Subcutaneous abdominal adipose tissue (tissue), 5 donors: ENCODE measurements at regions not wholly inside any gene's neighbourhood (a gene's known extent, or its start where the extent isn't known, plus 50 kb on each side); places are given as distances from the start of the nearest gene placed in this dataset.
"Not testable (repeated sequence)": the region's sequence is repeated elsewhere in the genome, so short reads cannot be mapped to it uniquely, and the experiment has no call there.

Experiments
- H3K27ac ChIP-seq: one replicate; pipeline ENCODE4 v1.7.0; 2013; ENCODE audit warnings: low read depth, mild to moderate bottlenecking, inconsistent platforms, low read length, moderate library complexity
- H3K27me3 ChIP-seq, 5 donors: one replicate each; pipeline ENCODE4 v1.7.0; 2013; ENCODE audit warnings: low read length in 5 of 5, inconsistent platforms in 1 of 5; ENCODE audit not compliant: control insufficient read depth in 5 of 5, insufficient read depth in 4 of 5
- H3K36me3 ChIP-seq, 5 donors: one replicate each; pipeline ENCODE4 v1.7.0; 2013; ENCODE audit warnings: low read length in 5 of 5; ENCODE audit not compliant: control insufficient read depth in 5 of 5, insufficient read depth in 5 of 5
- H3K4me1 ChIP-seq, 5 donors: one replicate each; pipeline ENCODE4 v1.7.0; 2013; ENCODE audit warnings: low read length in 5 of 5, mild to moderate bottlenecking in 3 of 5, moderate library complexity in 1 of 5; ENCODE audit not compliant: control insufficient read depth in 5 of 5, insufficient read depth in 5 of 5
- H3K4me3 ChIP-seq, 5 donors: one replicate each; pipeline ENCODE4 v1.7.0; 2013; ENCODE audit warnings: low read length in 5 of 5, low read depth in 1 of 5
- H3K9ac ChIP-seq, 5 donors: one replicate each; pipeline ENCODE4 v1.7.0; 2013; ENCODE audit warnings: low read length in 5 of 5, mild to moderate bottlenecking in 4 of 5, moderate library complexity in 3 of 5
- H3K9me3 ChIP-seq, 5 donors: one replicate each; pipeline ENCODE4 v1.7.0; 2013; ENCODE audit warnings: low read length in 5 of 5; ENCODE audit not compliant: control insufficient read depth in 5 of 5
- donor health status: healthy.
- donor health status: healthy.
- donor health status: healthy.
- donor health status: healthy.
- donor health status: healthy.

- Histone ChIP-seq H3K4me3 (no peak overlapping the region), H3K9me3 (peaks cover 0 to 7% (median 5%) of the 10 kb centered on the region in 5 donors), H3K36me3 (no peaks in the 10 kb centered on the region), H3K9ac (no peak overlapping the region), H3K27me3 (no peaks in the 10 kb centered on the region), H3K4me1 (no peaks in the 10 kb centered on the region), H3K27ac (no peak overlapping the region)
Measured at GRCh38 chr4:148642907-148643306, 200.7 kb upstream of the NR3C2 start.

DNA sequence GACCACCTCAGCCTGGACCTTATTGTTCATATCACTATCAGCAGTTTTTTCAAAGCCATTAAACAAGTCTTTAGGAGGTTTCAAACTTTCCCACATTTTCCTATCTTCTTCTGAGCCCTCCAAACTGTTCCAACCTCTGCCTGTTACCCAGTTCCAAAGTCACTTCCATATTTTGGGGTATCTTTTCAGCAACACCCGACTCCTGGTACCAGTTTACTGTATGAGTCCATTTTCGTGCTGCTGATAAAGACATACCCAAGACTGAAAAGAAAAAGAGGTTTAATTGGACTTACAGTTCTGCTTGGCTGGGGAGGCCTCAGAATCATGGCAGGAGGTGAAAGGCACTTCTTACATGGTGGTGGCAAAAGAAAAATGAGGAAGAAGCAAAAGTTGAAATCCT, 195.9 kb upstream of the NR3C2 start:
- H3K27ac ChIP-seq, H3K9ac ChIP-seq, H3K4me3 ChIP-seq, H3K27me3 ChIP-seq, H3K36me3 ChIP-seq, H3K4me1 ChIP-seq: not testable (repeated sequence)
- peaks cover 0 to 17% (median 10%) of the 10 kb centered on the region in 5 donors for H3K9me3 ChIP-seq

DNA sequence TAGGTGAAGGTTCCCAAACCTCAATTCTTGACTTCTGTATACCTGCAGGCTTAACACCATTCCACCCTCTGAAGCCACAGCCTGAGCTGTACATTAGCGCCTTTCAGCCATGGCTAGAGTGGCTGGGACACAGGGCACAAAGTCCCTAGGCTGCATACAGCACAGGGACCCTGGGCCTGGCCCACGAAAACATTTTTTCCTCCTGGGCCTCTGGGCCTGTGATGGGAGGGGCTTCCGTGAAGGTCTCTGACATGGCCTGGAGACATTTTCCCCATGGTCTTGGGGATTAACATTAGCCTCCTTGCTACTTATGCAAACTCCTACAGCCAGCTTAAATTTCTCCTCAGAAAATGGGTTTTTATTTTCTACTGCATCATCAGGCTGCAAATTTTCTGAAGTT, 195.2 kb upstream of the NR3C2 start:
- not testable (repeated sequence) for H3K36me3 ChIP-seq, H3K4me1 ChIP-seq

GRCh38 chr4:148634476-148634875, 192.3 kb upstream of the NR3C2 start:
- Histone ChIP-seq H3K4me3 (no peak overlapping the region), H3K27ac (no peak overlapping the region), H3K36me3 (no peaks in the 10 kb centered on the region), H3K9ac (no peak overlapping the region), H3K27me3 (no peaks in the 10 kb centered on the region), H3K9me3 (peaks cover 0 to 17% (median 10%) of the 10 kb centered on the region in 5 donors), H3K4me1 (no peaks in the 10 kb centered on the region)

More for the DNA sequence above, 195.2 kb upstream of the NR3C2 start:
- not testable (repeated sequence) for H3K27ac ChIP-seq, H3K9ac ChIP-seq, H3K27me3 ChIP-seq, H3K4me3 ChIP-seq
- peaks cover 0 to 17% (median 10%) of the 10 kb centered on the region in 5 donors for H3K9me3 ChIP-seq

DNA sequence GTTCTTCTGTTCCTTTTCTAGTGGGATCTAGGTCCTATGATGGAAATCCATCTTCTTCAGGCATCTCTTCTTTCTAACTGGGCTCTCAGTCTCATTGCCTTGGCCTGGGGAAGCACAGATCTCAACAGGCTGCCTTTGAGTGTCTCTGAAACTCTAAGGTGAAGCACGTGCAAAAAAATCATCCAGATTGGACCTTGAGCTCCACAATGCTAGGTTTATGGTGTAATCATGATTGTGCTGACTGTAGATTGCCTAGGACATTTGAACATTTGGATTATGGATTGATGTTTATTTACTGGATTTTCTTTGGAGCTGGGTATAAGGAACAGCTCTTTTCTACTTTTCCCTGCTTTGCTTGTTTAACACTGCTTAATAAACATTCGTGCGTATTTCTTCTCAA, 191.5 kb upstream of the NR3C2 start:
- H3K27me3 ChIP-seq: no peaks in the 10 kb centered on the region
- H3K4me3 ChIP-seq: no peak overlapping the region
- no peaks in the 10 kb centered on the region for H3K4me1 ChIP-seq
- H3K9me3 ChIP-seq: peaks cover 0 to 17% (median 10%) of the 10 kb centered on the region in 5 donors
- no peak overlapping the region for H3K27ac ChIP-seq
- no peaks in the 10 kb centered on the region for H3K36me3 ChIP-seq
- H3K9ac ChIP-seq: no peak overlapping the region

GRCh38 chr4:148632476-148632875, 190.3 kb upstream of the NR3C2 start:
- Histone ChIP-seq H3K4me1 (no peaks in the 10 kb centered on the region), H3K9me3 (peaks cover 0 to 8% (median 4%) of the 10 kb centered on the region in 5 donors), H3K9ac (no peak overlapping the region), H3K27me3 (no peaks in the 10 kb centered on the region), H3K4me3 (no peak overlapping the region), H3K27ac (no peak overlapping the region), H3K36me3 (no peaks in the 10 kb centered on the region)

- Histone ChIP-seq H3K36me3 (no peaks in the 10 kb centered on the region), H3K27me3 (no peaks in the 10 kb centered on the region), H3K27ac (no peak overlapping the region), H3K4me1 (no peaks in the 10 kb centered on the region), H3K9ac (no peak overlapping the region), H3K9me3 (peaks cover 0 to 9% (median 6%) of the 10 kb centered on the region in 5 donors), H3K4me3 (no peak overlapping the region)
Measured at GRCh38 chr4:148630051-148630450, 187.8 kb upstream of the NR3C2 start.

DNA sequence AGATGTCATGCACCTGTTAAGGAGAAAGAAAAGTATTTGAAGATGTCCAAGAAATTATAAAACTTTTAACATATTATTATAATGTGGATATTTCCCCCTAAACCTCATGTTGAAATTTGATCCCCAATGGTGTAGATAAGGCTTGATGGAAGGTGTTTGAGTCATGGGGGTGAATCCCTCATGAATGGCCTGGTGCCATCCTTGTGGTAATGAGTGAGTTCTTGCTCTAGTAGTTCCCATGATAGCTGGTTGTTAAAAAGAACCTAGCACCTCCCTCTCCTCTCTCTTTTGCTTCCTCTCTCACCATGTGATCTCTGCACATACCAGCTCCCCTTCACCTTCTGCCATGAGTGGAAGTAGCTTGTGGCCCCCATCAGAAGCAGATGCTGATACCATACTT, 176.6 kb upstream of the NR3C2 start:
- H3K9me3 ChIP-seq: peaks cover 0 to 4% (median 2%) of the 10 kb centered on the region in 5 donors
- no peak overlapping the region for H3K27ac ChIP-seq
- H3K36me3 ChIP-seq: no peaks in the 10 kb centered on the region
- H3K9ac ChIP-seq: no peak overlapping the region
- no peaks in the 10 kb centered on the region for H3K4me1 ChIP-seq
- H3K4me3 ChIP-seq: no peak overlapping the region
- no peaks in the 10 kb centered on the region for H3K27me3 ChIP-seq

DNA sequence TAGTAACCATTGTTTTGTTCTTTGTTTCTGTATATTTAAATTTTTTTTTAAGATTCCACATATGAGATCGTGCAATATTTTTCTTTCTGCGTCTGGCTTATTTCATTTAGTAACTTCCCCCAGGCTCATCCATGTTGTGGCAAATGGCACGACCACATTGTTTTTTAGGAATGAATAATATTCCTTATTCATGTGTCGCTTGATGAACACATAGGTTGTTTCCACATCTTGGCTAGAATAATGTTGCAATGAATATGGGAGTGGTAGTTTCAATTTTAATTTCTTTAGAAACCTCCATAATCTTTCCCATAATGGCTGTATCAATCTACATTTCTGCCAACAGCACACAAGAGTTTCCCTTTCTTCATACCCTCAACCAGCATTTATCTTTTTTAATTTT, 166.8 kb upstream of the NR3C2 start:
- Histone ChIP-seq H3K27ac (no peak overlapping the region), H3K4me1 (no peaks in the 10 kb centered on the region), H3K9ac (no peak overlapping the region), H3K27me3 (no peaks in the 10 kb centered on the region), H3K9me3 (peaks cover 0 to 9% (median 0%) of the 10 kb centered on the region in 5 donors), H3K36me3 (no peaks in the 10 kb centered on the region), H3K4me3 (no peak overlapping the region)

DNA sequence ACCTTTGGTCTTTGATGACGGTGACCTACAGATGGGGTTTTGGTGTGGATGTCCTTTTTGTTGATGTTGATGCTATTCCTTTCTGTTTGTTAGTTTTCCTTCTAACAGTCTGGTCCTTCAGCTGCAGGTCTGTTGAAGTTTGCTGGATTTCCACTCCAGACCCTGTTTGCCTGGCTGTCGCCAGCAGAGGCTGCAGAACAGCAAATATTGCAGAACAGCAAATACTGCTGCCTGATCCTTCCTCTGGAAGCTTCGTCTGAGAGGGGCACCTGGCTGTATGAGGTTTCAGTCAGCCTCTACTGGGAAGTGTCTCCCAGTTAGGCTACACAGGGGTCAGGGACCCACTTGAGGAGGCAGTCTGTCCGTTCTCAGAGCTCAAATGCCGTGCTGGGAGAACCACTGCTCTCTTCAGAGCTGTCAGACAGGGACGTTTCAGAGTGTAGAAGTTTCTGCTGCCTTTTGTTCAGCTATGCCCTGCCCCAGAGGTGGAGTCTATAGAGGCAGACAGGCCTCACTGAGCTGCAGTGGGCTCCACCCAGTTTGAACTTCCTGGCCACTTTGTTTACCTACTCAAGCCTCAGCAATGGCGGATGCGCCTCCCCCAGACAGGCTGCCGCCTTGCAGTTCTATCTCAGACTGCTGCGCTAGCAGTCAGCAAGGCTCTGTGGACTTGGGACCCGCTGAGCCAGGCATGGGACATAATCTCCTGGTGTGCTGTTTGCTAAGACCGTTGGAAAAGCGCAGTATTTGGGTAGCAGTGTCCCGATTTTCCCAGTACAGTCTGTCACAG, 156.4 kb upstream of the NR3C2 start:
- peaks cover 0 to 14% (median 7%) of the 10 kb centered on the region in 5 donors for H3K9me3 ChIP-seq
- not testable (repeated sequence) for H3K4me1 ChIP-seq, H3K27me3 ChIP-seq, H3K4me3 ChIP-seq, H3K9ac ChIP-seq, H3K27ac ChIP-seq, H3K36me3 ChIP-seq
